ENCODE measurements at regions not wholly inside any gene's neighbourhood (a gene's known extent, or its start where the extent isn't known, plus 50 kb on each side); places are given as distances from the start of the nearest gene placed in this dataset.

DNA sequence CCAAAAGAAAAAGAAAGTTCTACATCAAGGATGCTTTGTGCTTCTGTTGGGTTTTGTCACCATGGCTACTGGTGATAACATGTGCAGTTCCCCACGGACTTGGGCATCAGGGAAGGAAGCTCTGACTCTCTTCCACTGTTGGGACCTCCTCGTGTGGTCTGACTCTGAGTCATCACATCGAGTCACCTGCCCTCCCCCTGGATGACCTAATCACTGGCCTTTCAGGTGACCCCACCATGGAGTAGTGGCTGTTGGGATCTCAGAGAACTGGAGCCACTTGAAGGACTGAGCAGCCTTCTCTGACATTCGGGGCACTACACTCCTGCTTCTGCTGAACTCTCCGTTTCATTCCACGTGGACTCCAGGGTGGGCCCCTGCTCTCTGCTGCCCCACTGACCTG lies 60.8 kb upstream of the DOCK1 start:
- H3K36me3 Mint-ChIP-seq (ENCODE audit: unreplicated experiment): no peaks in the 10 kb centered on the region
- TF ChIP-seq, protein P1, sequence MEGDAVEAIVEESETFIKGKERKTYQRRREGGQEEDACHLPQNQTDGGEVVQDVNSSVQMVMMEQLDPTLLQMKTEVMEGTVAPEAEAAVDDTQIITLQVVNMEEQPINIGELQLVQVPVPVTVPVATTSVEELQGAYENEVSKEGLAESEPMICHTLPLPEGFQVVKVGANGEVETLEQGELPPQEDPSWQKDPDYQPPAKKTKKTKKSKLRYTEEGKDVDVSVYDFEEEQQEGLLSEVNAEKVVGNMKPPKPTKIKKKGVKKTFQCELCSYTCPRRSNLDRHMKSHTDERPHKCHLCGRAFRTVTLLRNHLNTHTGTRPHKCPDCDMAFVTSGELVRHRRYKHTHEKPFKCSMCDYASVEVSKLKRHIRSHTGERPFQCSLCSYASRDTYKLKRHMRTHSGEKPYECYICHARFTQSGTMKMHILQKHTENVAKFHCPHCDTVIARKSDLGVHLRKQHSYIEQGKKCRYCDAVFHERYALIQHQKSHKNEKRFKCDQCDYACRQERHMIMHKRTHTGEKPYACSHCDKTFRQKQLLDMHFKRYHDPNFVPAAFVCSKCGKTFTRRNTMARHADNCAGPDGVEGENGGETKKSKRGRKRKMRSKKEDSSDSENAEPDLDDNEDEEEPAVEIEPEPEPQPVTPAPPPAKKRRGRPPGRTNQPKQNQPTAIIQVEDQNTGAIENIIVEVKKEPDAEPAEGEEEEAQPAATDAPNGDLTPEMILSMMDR (IDR thresholded peaks at IDR 0.05): no peak
- no peak overlapping the region for H3K4me3 Mint-ChIP-seq (ENCODE audit: unreplicated experiment)
- peaks cover 3% of the 10 kb centered on the region for H3K27me3 Mint-ChIP-seq (ENCODE audit: unreplicated experiment)
- no peak overlapping the region for H3K27ac Mint-ChIP-seq (ENCODE audit: unreplicated experiment)
- H3K4me1 Mint-ChIP-seq (ENCODE audit: unreplicated experiment): peaks cover 6% of the 10 kb centered on the region
- no peaks in the 10 kb centered on the region for H3K9me3 Mint-ChIP-seq (ENCODE audit: unreplicated experiment)
- DNase-seq (ENCODE audit: extremely low spot score, unreplicated experiment): peak; percentile 69

DNA sequence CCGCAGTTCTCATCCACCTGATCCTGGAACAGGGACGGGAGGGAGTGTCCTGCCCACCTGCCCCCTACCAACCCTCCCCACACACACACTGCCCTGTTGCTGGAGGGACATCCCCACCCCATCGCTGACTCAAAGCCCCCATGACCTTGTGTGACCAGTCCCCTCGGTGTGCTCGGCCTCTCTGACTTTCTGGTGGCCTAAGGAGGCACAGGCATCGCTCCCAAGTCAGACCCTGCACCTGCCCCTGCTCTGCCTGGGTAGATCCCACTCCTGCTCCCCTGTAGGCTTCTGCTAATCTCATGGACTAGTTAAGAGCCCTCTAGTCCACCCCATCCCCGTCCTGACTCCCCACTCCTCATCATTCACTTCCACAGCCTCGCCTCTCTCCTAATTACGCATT lies 58.8 kb upstream of the DOCK1 start:
- TF ChIP-seq, protein P1 (IDR thresholded peaks at IDR 0.05): no peak
- no peak overlapping the region for H3K4me3 Mint-ChIP-seq (ENCODE audit: unreplicated experiment)
- H3K27ac Mint-ChIP-seq (ENCODE audit: unreplicated experiment): no peak overlapping the region
- H3K9me3 Mint-ChIP-seq (ENCODE audit: unreplicated experiment): no peaks in the 10 kb centered on the region
- peak; percentile 63 for DNase-seq (ENCODE audit: extremely low spot score, unreplicated experiment)
- H3K36me3 Mint-ChIP-seq (ENCODE audit: unreplicated experiment): no peaks in the 10 kb centered on the region
- peaks cover 6% of the 10 kb centered on the region for H3K4me1 Mint-ChIP-seq (ENCODE audit: unreplicated experiment)
- peaks cover 5% of the 10 kb centered on the region for H3K27me3 Mint-ChIP-seq (ENCODE audit: unreplicated experiment)

DNA sequence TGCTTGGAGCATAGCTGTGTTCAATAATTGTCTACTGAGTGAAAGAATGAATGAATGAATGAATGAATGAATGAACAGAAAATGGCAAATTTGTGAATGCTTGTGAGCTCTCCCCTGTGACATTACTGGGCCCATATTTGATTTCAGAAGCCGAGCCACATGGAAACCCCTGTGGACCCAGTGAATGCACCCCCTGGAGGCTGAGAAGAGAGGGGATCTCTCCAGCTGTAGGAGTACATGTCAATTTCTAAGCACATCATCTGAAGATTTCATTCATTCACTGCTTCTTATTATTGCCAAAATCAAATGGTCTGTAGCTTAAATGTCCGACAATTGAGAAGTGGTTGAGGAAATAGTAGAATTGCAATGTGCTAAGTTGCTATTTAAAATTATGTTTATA lies 58.3 kb upstream of the DOCK1 start:
- no peaks in the 10 kb centered on the region for H3K9me3 Mint-ChIP-seq (ENCODE audit: unreplicated experiment)
- H3K4me3 Mint-ChIP-seq (ENCODE audit: unreplicated experiment): no peak overlapping the region
- H3K27ac Mint-ChIP-seq (ENCODE audit: unreplicated experiment): no peak overlapping the region
- no peaks in the 10 kb centered on the region for H3K36me3 Mint-ChIP-seq (ENCODE audit: unreplicated experiment)
- TF ChIP-seq, protein P1 (IDR thresholded peaks at IDR 0.05): no peak
- peaks cover 6% of the 10 kb centered on the region for H3K4me1 Mint-ChIP-seq (ENCODE audit: unreplicated experiment)
- peaks cover 5% of the 10 kb centered on the region for H3K27me3 Mint-ChIP-seq (ENCODE audit: unreplicated experiment)
- DNase-seq (ENCODE audit: extremely low spot score, unreplicated experiment): no peak

DNA sequence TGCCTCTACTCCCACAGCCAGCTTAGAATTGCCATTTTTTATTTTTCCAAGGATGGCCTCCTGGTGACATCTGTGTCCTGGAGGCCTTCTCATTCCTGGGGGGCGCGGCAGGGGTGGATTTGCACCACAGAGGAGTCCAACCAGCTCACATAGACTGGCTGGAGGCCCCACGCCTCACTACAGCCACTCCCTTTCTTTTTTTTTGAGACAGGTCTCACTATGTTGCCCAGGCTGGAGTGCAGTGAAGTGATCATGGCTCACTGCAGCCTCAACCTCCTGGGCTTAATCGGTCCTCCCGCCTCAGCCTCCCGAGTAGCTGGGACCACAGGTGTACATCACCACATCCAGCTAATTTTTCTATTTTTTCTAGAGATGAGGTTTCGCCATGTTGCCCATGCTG lies 57.6 kb upstream of the DOCK1 start:
- Mint-ChIP-seq H3K9me3 (ENCODE audit: unreplicated experiment) (no peaks in the 10 kb centered on the region), H3K27me3 (ENCODE audit: unreplicated experiment) (peaks cover 5% of the 10 kb centered on the region), H3K36me3 (ENCODE audit: unreplicated experiment) (no peaks in the 10 kb centered on the region), H3K4me3 (ENCODE audit: unreplicated experiment) (no peak overlapping the region), H3K27ac (ENCODE audit: unreplicated experiment) (no peak overlapping the region), H3K4me1 (ENCODE audit: unreplicated experiment) (peaks cover 6% of the 10 kb centered on the region)
- TF ChIP-seq, protein P1 (IDR thresholded peaks at IDR 0.05): no peak
- DNase-seq (ENCODE audit: extremely low spot score, unreplicated experiment): peak; percentile 32

DNA sequence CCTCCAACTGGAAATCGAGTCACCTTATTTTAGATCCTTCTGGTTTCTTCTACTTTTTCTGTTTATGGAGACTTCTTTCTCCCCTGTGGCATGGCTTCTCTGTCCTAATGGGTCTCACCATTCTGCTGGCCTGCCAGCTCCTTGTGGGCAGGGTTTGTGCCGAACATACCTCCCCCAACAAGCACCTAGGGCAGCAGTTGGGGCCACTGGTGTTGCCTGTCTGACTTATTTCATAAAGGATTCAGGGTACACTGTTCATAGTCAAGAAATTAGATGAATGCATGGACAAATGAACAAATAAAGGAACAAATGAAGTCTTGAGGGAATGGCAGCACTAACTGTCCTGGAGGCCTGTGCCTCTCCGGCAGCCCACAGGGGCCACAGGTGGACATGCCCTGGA lies 55.6 kb upstream of the DOCK1 start:
- Mint-ChIP-seq H3K36me3 (ENCODE audit: unreplicated experiment) (no peaks in the 10 kb centered on the region), H3K4me1 (ENCODE audit: unreplicated experiment) (no peaks in the 10 kb centered on the region)

More for the DNA sequence above, 55.6 kb upstream of the DOCK1 start:
- Mint-ChIP-seq H3K4me3 (ENCODE audit: unreplicated experiment) (no peak overlapping the region), H3K9me3 (ENCODE audit: unreplicated experiment) (no peaks in the 10 kb centered on the region), H3K27ac (ENCODE audit: unreplicated experiment) (no peak overlapping the region), H3K27me3 (ENCODE audit: unreplicated experiment) (peaks cover 9% of the 10 kb centered on the region)
- DNase-seq (ENCODE audit: extremely low spot score, unreplicated experiment): peak; percentile 32
- TF ChIP-seq, protein P1 (IDR thresholded peaks at IDR 0.05): no peak
